ENCODE measurements at regions not wholly inside any gene's neighbourhood (a gene's known extent, or its start where the extent isn't known, plus 50 kb on each side); places are given as distances from the start of the nearest gene placed in this dataset.

GRCh38 chr18:78619854-78620253 lies 359.8 kb upstream of the SALL3 start:
- H3K4me3 ChIP-seq (ENCODE audit: low read depth, low read length): no peak overlapping the region
- no peak for DNase-seq (ENCODE audit: low read depth, low spot score)
- TF ChIP-seq CTCF (IDR thresholded peaks at IDR 0.05; ENCODE audit: low read depth, low read length): no peak
- in situ Hi-C loops (cut with HindIII; ENCODE audit: low sequenced_read_pairs): no loop called here

GRCh38 chr18:78620326-78620725 lies 359.3 kb upstream of the SALL3 start:
- no peak for TF ChIP-seq CTCF (IDR thresholded peaks at IDR 0.05; ENCODE audit: low read depth, low read length)
- in situ Hi-C loops (cut with HindIII; ENCODE audit: low sequenced_read_pairs): no loop called here
- DNase-seq (ENCODE audit: low read depth, low spot score): no peak
- no peak overlapping the region for H3K4me3 ChIP-seq (ENCODE audit: low read depth, low read length)

- in situ Hi-C loops (cut with HindIII; ENCODE audit: low sequenced_read_pairs): no loop called here
- no peak for TF ChIP-seq CTCF (IDR thresholded peaks at IDR 0.05; ENCODE audit: low read depth, low read length)
- no peak overlapping the region for H3K4me3 ChIP-seq (ENCODE audit: low read depth, low read length)
- no peak for DNase-seq (ENCODE audit: low read depth, low spot score)
Measured at GRCh38 chr18:78621141-78621755, 358.4 kb upstream of the SALL3 start.

GRCh38 chr18:78622251-78622906 lies 357.2 kb upstream of the SALL3 start:
- DNase-seq (ENCODE audit: low read depth, low spot score): no peak
- TF ChIP-seq CTCF (IDR thresholded peaks at IDR 0.05; ENCODE audit: low read depth, low read length): no peak
- in situ Hi-C loops (cut with HindIII; ENCODE audit: low sequenced_read_pairs): no loop called here
- H3K4me3 ChIP-seq (ENCODE audit: low read depth, low read length): no peak overlapping the region

GRCh38 chr18:78622907-78623541 lies 356.6 kb upstream of the SALL3 start:
- TF ChIP-seq CTCF (IDR thresholded peaks at IDR 0.05; ENCODE audit: low read depth, low read length): no peak
- DNase-seq (ENCODE audit: low read depth, low spot score): no peak
- H3K4me3 ChIP-seq (ENCODE audit: low read depth, low read length): no peak overlapping the region
- in situ Hi-C loops (cut with HindIII; ENCODE audit: low sequenced_read_pairs): no loop called here

- TF ChIP-seq CTCF (IDR thresholded peaks at IDR 0.05; ENCODE audit: low read depth, low read length): no peak
- in situ Hi-C loops (cut with HindIII; ENCODE audit: low sequenced_read_pairs): no loop called here
- DNase-seq (ENCODE audit: low read depth, low spot score): no peak
Measured at GRCh38 chr18:78624646-78625279, 354.9 kb upstream of the SALL3 start.

More at GRCh38 chr18:78624646-78625279, 354.9 kb upstream of the SALL3 start:
- H3K4me3 ChIP-seq (ENCODE audit: low read depth, low read length): no peak overlapping the region

All from astrocyte of the spinal cord (primary cell).